DMS79 (cell line): ENCODE measurements at regions not wholly inside any gene's neighbourhood (a gene's known extent, or its start where the extent isn't known, plus 50 kb on each side); places are given as distances from the start of the nearest gene placed in this dataset.
A peak's percentile ranks its signal among the peaks of the same experiment; 100 is the strongest.
"Not testable (repeated sequence)": the region's sequence is repeated elsewhere in the genome, so short reads cannot be mapped to it uniquely, and the experiment has no call there.

ENCODE experiments used
- DNase-seq: peaks from one replicate; lab custom pipeline; 2025; lab: John Stamatoyannopoulos, UW

- DNase-seq: no peak
These were observed 251.5 kb upstream of the RASGEF1B start for GRCh38 chr4:81723019-81723884.

GRCh38 chr4:81722290-81722851 is 250.7 kb upstream of the RASGEF1B start:
- DNase-seq: peak; percentile 88

GRCh38 chr4:81715757-81716156 is 244.1 kb upstream of the RASGEF1B start:
- DNase-seq: no peak

- DNase-seq: not testable (repeated sequence)
These were observed 243.7 kb upstream of the RASGEF1B start for GRCh38 chr4:81715357-81715756.

- no peak for DNase-seq
These were observed 242.6 kb upstream of the RASGEF1B start for GRCh38 chr4:81714291-81714690.

GRCh38 chr4:81712714-81713113 is 241.0 kb upstream of the RASGEF1B start:
- DNase-seq: no peak

GRCh38 chr4:81704461-81704860 is 232.8 kb upstream of the RASGEF1B start:
- no peak for DNase-seq

- DNase-seq: no peak
These were observed 228.5 kb upstream of the RASGEF1B start for GRCh38 chr4:81700189-81700588.

GRCh38 chr4:81698538-81699296 is 227.0 kb upstream of the RASGEF1B start:
- DNase-seq: no peak

- DNase-seq: no peak
These were observed 222.6 kb upstream of the RASGEF1B start for GRCh38 chr4:81694176-81694913.

GRCh38 chr4:81690871-81691270 is 219.2 kb upstream of the RASGEF1B start:
- DNase-seq: no peak

- no peak for DNase-seq
These were observed 216.4 kb upstream of the RASGEF1B start for GRCh38 chr4:81688085-81688484.

GRCh38 chr4:81687471-81687870 is 215.8 kb upstream of the RASGEF1B start:
- no peak for DNase-seq

- DNase-seq: no peak
These were observed 213.4 kb upstream of the RASGEF1B start for GRCh38 chr4:81685104-81685503.

GRCh38 chr4:81684352-81684751 is 212.6 kb upstream of the RASGEF1B start:
- DNase-seq: no peak

- DNase-seq: no peak
These were observed 210.8 kb upstream of the RASGEF1B start for GRCh38 chr4:81682492-81682891.

- no peak for DNase-seq
These were observed 207.6 kb upstream of the RASGEF1B start for GRCh38 chr4:81679315-81679714.

- DNase-seq: no peak
These were observed 207.1 kb upstream of the RASGEF1B start for GRCh38 chr4:81678801-81679200.

GRCh38 chr4:81676537-81676936 is 204.8 kb upstream of the RASGEF1B start:
- DNase-seq: no peak

GRCh38 chr4:81675791-81676393 is 204.2 kb upstream of the RASGEF1B start:
- DNase-seq: no peak

- DNase-seq: no peak
These were observed 202.3 kb upstream of the RASGEF1B start for GRCh38 chr4:81673961-81674360.

- DNase-seq: not testable (repeated sequence)
These were observed 196.6 kb upstream of the RASGEF1B start for GRCh38 chr4:81668328-81668727.
